ENCODE measurements at regions not wholly inside any gene's neighbourhood (a gene's known extent, or its start where the extent isn't known, plus 50 kb on each side); places are given as distances from the start of the nearest gene placed in this dataset.

- TF ChIP-seq, protein P1, sequence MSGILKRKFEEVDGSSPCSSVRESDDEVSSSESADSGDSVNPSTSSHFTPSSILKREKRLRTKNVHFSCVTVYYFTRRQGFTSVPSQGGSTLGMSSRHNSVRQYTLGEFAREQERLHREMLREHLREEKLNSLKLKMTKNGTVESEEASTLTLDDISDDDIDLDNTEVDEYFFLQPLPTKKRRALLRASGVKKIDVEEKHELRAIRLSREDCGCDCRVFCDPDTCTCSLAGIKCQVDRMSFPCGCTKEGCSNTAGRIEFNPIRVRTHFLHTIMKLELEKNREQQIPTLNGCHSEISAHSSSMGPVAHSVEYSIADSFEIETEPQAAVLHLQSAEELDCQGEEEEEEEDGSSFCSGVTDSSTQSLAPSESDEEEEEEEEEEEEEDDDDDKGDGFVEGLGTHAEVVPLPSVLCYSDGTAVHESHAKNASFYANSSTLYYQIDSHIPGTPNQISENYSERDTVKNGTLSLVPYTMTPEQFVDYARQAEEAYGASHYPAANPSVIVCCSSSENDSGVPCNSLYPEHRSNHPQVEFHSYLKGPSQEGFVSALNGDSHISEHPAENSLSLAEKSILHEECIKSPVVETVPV (CRISPR knock-in tag; IDR thresholded peaks at IDR 0.05) = no peak
- ATAC-seq = no peak
Measured at GRCh38 chr10:16260388-16260787, 176.4 kb upstream of the PTER start.

GRCh38 chr10:16271571-16271970, 165.2 kb upstream of the PTER start:
- TF ChIP-seq TCF4 (CRISPR knock-in tag; IDR thresholded peaks at IDR 0.05; ENCODE audit: borderline replicate concordance) (no peak), BACH2 (CRISPR knock-in tag; IDR thresholded peaks at IDR 0.05; ENCODE audit: borderline replicate concordance) (no peak), PPARA (CRISPR knock-in tag; IDR thresholded peaks at IDR 0.05; ENCODE audit: borderline replicate concordance) (no peak), GLIS3 (CRISPR knock-in tag; IDR thresholded peaks at IDR 0.05) (no peak), CREB5 (CRISPR knock-in tag; IDR thresholded peaks at IDR 0.05; ENCODE audit: low read depth) (no peak), OSR1 (CRISPR knock-in tag; IDR thresholded peaks at IDR 0.05) (no peak), TSHZ2 (CRISPR knock-in tag; IDR thresholded peaks at IDR 0.05) (no peak), ISL1 (CRISPR knock-in tag; IDR thresholded peaks at IDR 0.05) (no peak), RARB (CRISPR knock-in tag; IDR thresholded peaks at IDR 0.05) (no peak), SNAI2 (CRISPR knock-in tag; IDR thresholded peaks at IDR 0.05) (no peak), ZFP30 (CRISPR knock-in tag; IDR thresholded peaks at IDR 0.05) (no peak), ESRRG (CRISPR knock-in tag; IDR thresholded peaks at IDR 0.05) (no peak)
- TF ChIP-seq, protein P1 (CRISPR knock-in tag; IDR thresholded peaks at IDR 0.05) = no peak
- TF ChIP-seq, protein P2, sequence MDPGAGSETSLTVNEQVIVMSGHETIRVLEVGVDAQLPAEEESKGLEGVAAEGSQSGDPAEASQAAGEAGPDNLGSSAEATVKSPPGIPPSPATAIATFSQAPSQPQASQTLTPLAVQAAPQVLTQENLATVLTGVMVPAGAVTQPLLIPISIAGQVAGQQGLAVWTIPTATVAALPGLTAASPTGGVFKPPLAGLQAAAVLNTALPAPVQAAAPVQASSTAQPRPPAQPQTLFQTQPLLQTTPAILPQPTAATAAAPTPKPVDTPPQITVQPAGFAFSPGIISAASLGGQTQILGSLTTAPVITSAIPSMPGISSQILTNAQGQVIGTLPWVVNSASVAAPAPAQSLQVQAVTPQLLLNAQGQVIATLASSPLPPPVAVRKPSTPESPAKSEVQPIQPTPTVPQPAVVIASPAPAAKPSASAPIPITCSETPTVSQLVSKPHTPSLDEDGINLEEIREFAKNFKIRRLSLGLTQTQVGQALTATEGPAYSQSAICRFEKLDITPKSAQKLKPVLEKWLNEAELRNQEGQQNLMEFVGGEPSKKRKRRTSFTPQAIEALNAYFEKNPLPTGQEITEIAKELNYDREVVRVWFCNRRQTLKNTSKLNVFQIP (CRISPR knock-in tag; IDR thresholded peaks at IDR 0.05; ENCODE audit: borderline replicate concordance, low read depth) = no peak
- ATAC-seq = no peak

DNA sequence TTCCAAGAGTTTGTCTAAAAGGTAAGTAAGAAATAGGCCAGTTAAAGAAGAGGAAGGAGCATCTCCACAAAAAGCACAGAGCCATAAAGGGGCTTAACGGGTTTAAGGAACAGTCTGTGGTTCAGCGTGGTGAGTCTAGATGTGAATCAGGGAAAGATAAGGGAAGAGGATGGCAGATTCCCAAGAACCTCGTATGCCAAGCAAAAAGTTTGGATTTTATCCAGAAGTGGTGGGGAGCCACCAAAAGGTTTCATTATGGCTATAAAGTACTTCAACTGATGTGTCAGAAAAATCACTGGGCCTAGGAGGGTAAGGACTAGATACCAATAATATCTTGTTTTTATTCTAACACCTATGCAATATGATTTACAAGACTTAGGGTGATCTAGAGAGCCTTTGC, 161.9 kb upstream of the PTER start:
- ATAC-seq = no peak
- TF ChIP-seq ZC3H10 (CRISPR knock-in tag; IDR thresholded peaks at IDR 0.05) (no peak), CSDC2 (CRISPR knock-in tag; IDR thresholded peaks at IDR 0.05) (no peak), ZFP3 (CRISPR knock-in tag; IDR thresholded peaks at IDR 0.05) (no peak), ZNF565 (CRISPR knock-in tag; conservative IDR thresholded peaks at IDR 0.05; ENCODE audit: low read depth) (no peak), BACH2 (CRISPR knock-in tag; IDR thresholded peaks at IDR 0.05; ENCODE audit: borderline replicate concordance) (no peak), CREB5 (CRISPR knock-in tag; IDR thresholded peaks at IDR 0.05; ENCODE audit: low read depth) (no peak), PPARA (CRISPR knock-in tag; IDR thresholded peaks at IDR 0.05; ENCODE audit: borderline replicate concordance) (no peak), GLIS3 (CRISPR knock-in tag; IDR thresholded peaks at IDR 0.05) (no peak), ESRRG (CRISPR knock-in tag; IDR thresholded peaks at IDR 0.05) (no peak)
- TF ChIP-seq, protein P3, sequence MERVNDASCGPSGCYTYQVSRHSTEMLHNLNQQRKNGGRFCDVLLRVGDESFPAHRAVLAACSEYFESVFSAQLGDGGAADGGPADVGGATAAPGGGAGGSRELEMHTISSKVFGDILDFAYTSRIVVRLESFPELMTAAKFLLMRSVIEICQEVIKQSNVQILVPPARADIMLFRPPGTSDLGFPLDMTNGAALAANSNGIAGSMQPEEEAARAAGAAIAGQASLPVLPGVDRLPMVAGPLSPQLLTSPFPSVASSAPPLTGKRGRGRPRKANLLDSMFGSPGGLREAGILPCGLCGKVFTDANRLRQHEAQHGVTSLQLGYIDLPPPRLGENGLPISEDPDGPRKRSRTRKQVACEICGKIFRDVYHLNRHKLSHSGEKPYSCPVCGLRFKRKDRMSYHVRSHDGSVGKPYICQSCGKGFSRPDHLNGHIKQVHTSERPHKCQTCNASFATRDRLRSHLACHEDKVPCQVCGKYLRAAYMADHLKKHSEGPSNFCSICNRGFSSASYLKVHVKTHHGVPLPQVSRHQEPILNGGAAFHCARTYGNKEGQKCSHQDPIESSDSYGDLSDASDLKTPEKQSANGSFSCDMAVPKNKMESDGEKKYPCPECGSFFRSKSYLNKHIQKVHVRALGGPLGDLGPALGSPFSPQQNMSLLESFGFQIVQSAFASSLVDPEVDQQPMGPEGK (CRISPR knock-in tag; IDR thresholded peaks at IDR 0.05; ENCODE audit: borderline replicate concordance) = no peak
- TF ChIP-seq, protein P1 (CRISPR knock-in tag; IDR thresholded peaks at IDR 0.05) = no peak
- TF ChIP-seq, protein P2 (CRISPR knock-in tag; IDR thresholded peaks at IDR 0.05; ENCODE audit: borderline replicate concordance, low read depth) = no peak
